K562 (cell line): ENCODE measurements at regions not wholly inside any gene's neighbourhood (a gene's known extent, or its start where the extent isn't known, plus 50 kb on each side); places are given as distances from the start of the nearest gene placed in this dataset.

Experiments used
- ATAC-seq: fragments of 200-7000 bp; cut with Tn5 transposase; 3 replicates; pipeline ENCODE4 v1.9.1; 2020; ENCODE audit warnings: moderate library complexity
- BruUV-seq: library from RNA; stranded (reverse); fragments of 400-500 nt; replicated peaks from 2 replicates; lab custom pipeline; 2021; lab: Mats Ljungman, UMichigan
- CTCF ChIA-PET: fragments of 300-600 bp; formaldehyde crosslinking; extraction: SDS; loops from one replicate; lab custom pipeline; 2021; ENCODE audit warnings: low intra/inter-chr PET ratio; lab: Yijun Ruan, JAX
- POLR2A ChIA-PET: fragments of 300-600, 350-650 bp; sonication (Branson Sonifier 250); formaldehyde crosslinking; extraction: SDS; loops from one replicate; lab custom pipeline; 2021; ENCODE audit warnings: antibody characterized with exemption, inconsistent platforms; lab: Yijun Ruan, JAX
- DNase-seq, 4 experiments: peaks; one replicate each; pipeline versions ENCODE4 v3.0.0 to v3.0.0-alpha.2; 2011 to 2018; ENCODE audit warnings: low spot score in 3 of 4, mixed read lengths in 3 of 4; ENCODE audit errors: extremely low read depth in 1 of 4
- FAIRE-seq: peaks from 2 replicates; lab custom pipeline; 2011; peaks lifted over from hg19 to GRCh38; lab: Jason Lieb, UNC
- H2AFZ ChIP-seq: 2 replicates; pipeline ENCODE4 v1.6.0; 2011; ENCODE audit warnings: low read depth, low read length, control low read depth, inconsistent platforms
- H3K27ac ChIP-seq: fragments of 200-600 bp; 3 replicates; pipeline ENCODE4 v1.8.0; 2011; ENCODE audit warnings: low read depth, mild to moderate bottlenecking, control low read depth, inconsistent platforms, low read length, moderate library complexity, mixed read lengths; ENCODE audit errors: extremely low read depth
- H3K27me3 ChIP-seq, 2 experiments: fragments of 300-600 bp in 1 of 2; 2 replicates in 1 of 2; 3 replicates in 1 of 2; pipeline versions ENCODE4 v1.6.0 to v1.8.0; 2011; ENCODE audit warnings: inconsistent platforms in 2 of 2, low read length in 2 of 2, mild to moderate bottlenecking in 1 of 2, mixed read lengths in 1 of 2, moderate library complexity in 1 of 2; ENCODE audit not compliant: control insufficient read depth in 2 of 2, insufficient read depth in 2 of 2
- H3K36me3 ChIP-seq: fragments of 300-600 bp; 3 replicates; pipeline ENCODE4 v1.8.0; 2011; ENCODE audit warnings: mild to moderate bottlenecking, low read length, inconsistent platforms; ENCODE audit not compliant: control insufficient read depth, insufficient read depth
- H3K4me1 ChIP-seq, 2 experiments: fragments of 200-600 bp in 1 of 2; replicated peaks in 1 of 2; 2 replicates in 1 of 2; 3 replicates in 1 of 2; pipeline versions ENCODE4 v1.5.1 to v1.8.0; 2011; ENCODE audit warnings: inconsistent platforms in 2 of 2, low read length in 2 of 2, mild to moderate bottlenecking in 1 of 2, mixed read lengths in 1 of 2, moderate library complexity in 1 of 2; ENCODE audit not compliant: control insufficient read depth in 2 of 2, insufficient read depth in 2 of 2
- H3K4me2 ChIP-seq: 2 replicates; pipeline ENCODE4 v1.6.1; 2011; ENCODE audit warnings: low read length, control low read depth, inconsistent platforms, mixed read lengths; ENCODE audit not compliant: insufficient read depth
- H3K4me3 ChIP-seq: fragments of 200-600 bp; sonication (generic), shearing (Covaris generic); 2 replicates; pipeline ENCODE4 v1.5.1; 2016; ENCODE audit warnings: control low read depth, inconsistent platforms
- H3K79me2 ChIP-seq: fragments of 200-600 bp; 3 replicates; pipeline ENCODE4 v1.8.0; 2011; ENCODE audit warnings: low read length, inconsistent platforms; ENCODE audit not compliant: control insufficient read depth, insufficient read depth
- H3K9ac ChIP-seq, 2 experiments: 2 replicates each; pipeline versions ENCODE4 v1.6.0 to v1.6.1; 2011; ENCODE audit warnings: low read depth in 2 of 2, low read length in 2 of 2, control low read depth in 1 of 2, inconsistent platforms in 1 of 2, mild to moderate bottlenecking in 1 of 2, mixed read lengths in 1 of 2; ENCODE audit not compliant: insufficient read depth in 1 of 2
- H3K9me1 ChIP-seq: one replicate; pipeline ENCODE4 v1.6.0; 2011; ENCODE audit warnings: inconsistent platforms, mild to moderate bottlenecking, low read length, moderate library complexity; ENCODE audit not compliant: control insufficient read depth, insufficient read depth
- H3K9me3 ChIP-seq: replicated peaks from 2 replicates; pipeline ENCODE4 v1.5.1; 2011; ENCODE audit warnings: low read depth, low read length, inconsistent platforms; ENCODE audit not compliant: control insufficient read depth, insufficient read depth
- H4K20me1 ChIP-seq: replicated peaks from 2 replicates; pipeline ENCODE4 v1.6.1; 2011; ENCODE audit warnings: low read length, inconsistent platforms, mixed read lengths; ENCODE audit not compliant: control insufficient read depth, insufficient read depth
- BCLAF1 ChIP-seq, 2 experiments: fragments of 450-650 bp in 1 of 2; IDR thresholded peaks; 2 replicates each; pipeline ENCODE4 v1.6.1; 2011 to 2017; ENCODE audit warnings: low read depth in 2 of 2, antibody characterized with exemption in 1 of 2, borderline replicate concordance in 1 of 2, low read length in 1 of 2, mild to moderate bottlenecking in 1 of 2, mixed read lengths in 1 of 2; ENCODE audit not compliant: control insufficient read depth in 1 of 2
- CBX5 ChIP-seq: IDR thresholded peaks from 2 replicates; pipeline ENCODE4 v1.6.1; 2014; ENCODE audit warnings: low read depth, borderline replicate concordance
- CLOCK ChIP-seq: fragments of 250-450 bp; sonication (Bioruptor Pico); IDR thresholded peaks from 2 replicates; pipeline ENCODE4 v1.4.0; 2020; ENCODE audit warnings: mild to moderate bottlenecking, moderate library complexity, borderline replicate concordance
- DPF2 ChIP-seq: fragments of 450-650 bp; IDR thresholded peaks from 2 replicates; pipeline ENCODE4 v1.6.1; 2016
- MAFK ChIP-seq: IDR thresholded peaks from 2 replicates; pipeline ENCODE4 v1.6.1; 2011; ENCODE audit warnings: low read length, improper control_type of control experiment
- NFYB ChIP-seq: IDR thresholded peaks from 2 replicates; pipeline ENCODE4 v1.6.1; 2011; ENCODE audit warnings: mild to moderate bottlenecking, moderate library complexity; ENCODE audit not compliant: insufficient read length; ENCODE audit errors: extremely low read depth
- TAF1 ChIP-seq: IDR thresholded peaks from 2 replicates; pipeline ENCODE4 v1.6.1; 2011; ENCODE audit warnings: mild to moderate bottlenecking, low read length, moderate library complexity; ENCODE audit not compliant: insufficient read depth, control insufficient read depth, severe bottlenecking; ENCODE audit errors: extremely low read depth
- ZEB2 ChIP-seq: fragments of 450-650 bp; IDR thresholded peaks from 2 replicates; pipeline ENCODE4 v1.6.1; 2016
- ZNF175 ChIP-seq: fragments of 200-800 bp; sonication (Bioruptor generic); IDR thresholded peaks from 2 replicates; pipeline ENCODE4 v1.6.1; 2016; ENCODE audit warnings: low read depth, mild to moderate bottlenecking, missing genetic modification characterization, missing compliant biosample characterization
- ZNF24 ChIP-seq: fragments of 450-650 bp; IDR thresholded peaks from 2 replicates; pipeline ENCODE4 v1.6.1; 2016
- ZNF778 ChIP-seq: fragments of 450-650 bp; formaldehyde crosslinking; IDR thresholded peaks from 2 replicates; pipeline ENCODE4 v1.4.0; 2020; ENCODE audit warnings: mild to moderate bottlenecking, moderate library complexity
- WGBS: fragments of 100-300 bp; shearing (Covaris generic); methylation state at CpG from one replicate; pipeline ENCODE4 v1.1.6; 2016; ENCODE audit warnings: low coverage, mixed read lengths; ENCODE audit not compliant: insufficient coverage; ENCODE audit errors: missing lambda C conversion rate; 5-methylcytosine and 5-hydroxymethylcytosine counted together
- in situ Hi-C: fragments of 300-500 bp; cut with MboI; formaldehyde crosslinking; loops from 4 replicates; pipeline ENCODE4 v1.15.0; 2018; ENCODE audit warnings: inconsistent platforms, mixed read lengths
- intact Hi-C: fragments of 100-400 bp; cut with micrococcal nuclease; formaldehyde crosslinking; loops from 2 replicates; pipeline ENCODE4 v1.14.2; 2022

DNA sequence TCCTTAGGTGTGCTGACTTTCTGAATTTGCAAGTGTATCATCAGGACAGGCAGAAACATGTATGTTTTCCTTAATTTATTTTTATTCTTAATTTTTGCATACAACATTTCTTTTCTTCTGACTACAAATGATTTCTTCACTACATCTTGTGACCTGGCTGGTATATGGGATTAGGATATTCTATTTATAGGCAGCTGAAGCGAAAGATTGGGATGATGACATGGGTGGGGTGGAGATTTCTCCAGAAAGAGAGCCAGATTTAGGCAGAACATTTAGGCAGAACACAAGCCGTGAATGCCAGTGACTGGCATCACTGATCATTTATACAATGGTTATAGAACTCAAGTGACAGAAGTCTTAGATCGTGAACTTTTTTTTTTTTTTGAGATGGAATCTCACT lies 256.7 kb downstream of the KLF6 start:
- DNase-seq = no peak
- no peak for ATAC-seq

More for the DNA sequence above, 256.7 kb downstream of the KLF6 start:
- TF ChIP-seq MAFK (no peak), ZNF778 (CRISPR knock-in tag) (no peak), CLOCK (no peak), ZNF175 (no peak), TAF1 (no peak), BCLAF1 (IDR thresholded peaks at IDR 0.05; ENCODE audit: borderline replicate concordance in 1 of 2, control insufficient read depth in 1 of 2, low read depth in 2 of 2, low read length in 1 of 2) (no peak), ZNF24 (no peak), CBX5 (no peak), ZEB2 (no peak), DPF2 (no peak), NFYB (no peak)
- no peaks in the 10 kb centered on the region for H4K20me1 ChIP-seq
- no peak overlapping the region for H3K9ac ChIP-seq
- no peaks in the 10 kb centered on the region for H3K9me3 ChIP-seq
- intact Hi-C loops = no loop called here
- H3K4me2 ChIP-seq = no peak overlapping the region
- POLR2A ChIA-PET = no interaction called here
- H3K4me1 ChIP-seq = peaks cover 0 to 8% of the 10 kb centered on the region in 2 experiments; a peak in 2 of 5 replicates
- no peaks in the 10 kb centered on the region for H3K79me2 ChIP-seq
- no peak overlapping the region for H3K27ac ChIP-seq
- H3K9me1 ChIP-seq = no peaks in the 10 kb centered on the region
- H3K36me3 ChIP-seq = no peaks in the 10 kb centered on the region
- no TSS peak for BruUV-seq
- FAIRE-seq = no peak
- H3K27me3 ChIP-seq = peaks cover 0 to 21% of the 10 kb centered on the region in 2 experiments; a peak in 3 of 5 replicates
- 11% methylated on average over 3 of the region's 3 CpGs for WGBS
- no peak overlapping the region for H3K4me3 ChIP-seq
- in situ Hi-C loops = no loop called here
- CTCF ChIA-PET = no interaction called here
- no peak overlapping the region for H2AFZ ChIP-seq
